ENCODE measurements at regions not wholly inside any gene's neighbourhood (a gene's known extent, or its start where the extent isn't known, plus 50 kb on each side); places are given as distances from the start of the nearest gene placed in this dataset.

- 80% methylated on average over 4 of the region's 4 CpGs; no CpG with 5 or more reads in 1 of the 2 experiments for WGBS, 2 experiments (ENCODE audit: extremely low coverage in 1 of 2, insufficient coverage in 1 of 2, insufficient read length in 1 of 2, insufficient replicate concordance in 2 of 2, low coverage in 1 of 2, low lambda C conversion rate in 2 of 2, missing lambda C conversion rate in 1 of 2)
- Histone ChIP-seq H3K14ac (ENCODE audit: insufficient read length) (no peak overlapping the region), H3K27ac (ENCODE audit: low read depth, low read length) (no peak overlapping the region), H4K20me1 (replicated peaks in 1 of 2; ENCODE audit: control insufficient read depth in 1 of 2, insufficient read depth in 2 of 2, low read length in 2 of 2) (no peaks in the 10 kb centered on the region), H3K4me2 (ENCODE audit: insufficient read depth in 1 of 2, low read depth in 2 of 2, low read length in 2 of 2) (no peak overlapping the region), H2BK5ac (ENCODE audit: low read depth, low read length) (no peak overlapping the region), H4K5ac (ENCODE audit: insufficient read length, low read depth, low read length) (no peak overlapping the region), H3K23ac (ENCODE audit: insufficient read length) (no peak overlapping the region), H4K91ac (replicated peaks; ENCODE audit: insufficient read length, low read length) (no peak overlapping the region), H2BK120ac (replicated peaks; ENCODE audit: low read depth, low read length) (no peak overlapping the region), H2BK12ac (ENCODE audit: low read depth, low read length) (no peak overlapping the region), H3K27me3 (replicated peaks in 1 of 4; ENCODE audit: control insufficient read depth in 3 of 4, extremely low read depth in 1 of 4, insufficient read depth in 3 of 4, low read length in 3 of 4) (no peaks in the 10 kb centered on the region), H3K9me3 (ENCODE audit: insufficient read depth in 2 of 2, low read depth in 1 of 2, low read length in 1 of 2) (no peaks in the 10 kb centered on the region), H3K4me1 (replicated peaks in 1 of 4; ENCODE audit: control insufficient read depth in 3 of 4, insufficient read depth in 4 of 4, low read length in 3 of 4) (no peaks in the 10 kb centered on the region), H3K4me3 (ENCODE audit: extremely low read depth in 1 of 4, insufficient read depth in 2 of 4, low read depth in 3 of 4, low read length in 4 of 4) (no peak overlapping the region), H3K56ac (replicated peaks; ENCODE audit: insufficient read length, low read depth, low read length) (no peak overlapping the region), H3K36me3 (ENCODE audit: control insufficient read depth in 2 of 4, insufficient read depth in 4 of 4, low read length in 3 of 4) (no peaks in the 10 kb centered on the region), H4K8ac (ENCODE audit: extremely low read depth, insufficient read depth, low read length) (no peak overlapping the region), H2BK20ac (ENCODE audit: low read length) (no peak overlapping the region), H3K18ac (ENCODE audit: extremely low read depth, low read length) (no peak overlapping the region), H2AFZ (ENCODE audit: low read length) (no peak overlapping the region), H3K9ac (replicated peaks in 1 of 4; ENCODE audit: extremely low read depth in 1 of 4, low read depth in 3 of 4, low read length in 3 of 4) (no peak overlapping the region), H2BK15ac (ENCODE audit: low read length) (no peak overlapping the region), H3K79me2 (ENCODE audit: control insufficient read depth in 1 of 2, insufficient read depth in 2 of 2, low read length in 2 of 2) (no peaks in the 10 kb centered on the region), H2AK5ac (ENCODE audit: low read depth, low read length) (no peak overlapping the region), H3K4ac (replicated peaks; ENCODE audit: insufficient read length, low read depth, low read length) (no peak overlapping the region), H3K79me1 (ENCODE audit: low read depth, low read length) (no peaks in the 10 kb centered on the region), H3K23me2 (ENCODE audit: low read depth, low read length) (no peaks in the 10 kb centered on the region)
- DNase-seq (ENCODE audit: low read depth in 1 of 2, low spot score in 2 of 2) = no peak
- FAIRE-seq = no peak
- POLR2A ChIA-PET (ENCODE audit: partially characterized antibody) = no interaction called here
- CTCF ChIA-PET (ENCODE audit: partially characterized antibody) = no interaction called here
- TF ChIP-seq ZNF274 (IDR thresholded peaks at IDR 0.05; ENCODE audit: borderline replicate concordance, extremely low read depth, low read length) (no peak), HDAC2 (IDR thresholded peaks at IDR 0.05; ENCODE audit: borderline replicate concordance in 1 of 2, low read depth in 2 of 2, low read length in 2 of 2) (no peak), KDM1A (IDR thresholded peaks at IDR 0.05; ENCODE audit: borderline replicate concordance, low read length) (no peak), RNF2 (IDR thresholded peaks at IDR 0.05; ENCODE audit: borderline replicate concordance, low read depth, low read length, missing control alignments, poor library complexity, severe bottlenecking) (no peak), RXRA (IDR thresholded peaks at IDR 0.05; ENCODE audit: insufficient read depth, low read depth, low read length) (no peak), TAF1 (IDR thresholded peaks at IDR 0.05; ENCODE audit: low read depth, low read length) (no peak), KDM5A (IDR thresholded peaks at IDR 0.05; ENCODE audit: low read length) (no peak), TCF12 (IDR thresholded peaks at IDR 0.05; ENCODE audit: low read depth, low read length) (no peak), USF2 (IDR thresholded peaks at IDR 0.05; ENCODE audit: low read length) (no peak), FOSL1 (IDR thresholded peaks at IDR 0.05; ENCODE audit: insufficient read depth, low read depth, low read length) (no peak)
These were observed 591.9 kb upstream of the IGFBP3 start for GRCh38 chr7:46512891-46513413.

All from H1 (cell line).